ENCODE measurements at regions not wholly inside any gene's neighbourhood (a gene's known extent, or its start where the extent isn't known, plus 50 kb on each side); places are given as distances from the start of the nearest gene placed in this dataset.

DNA sequence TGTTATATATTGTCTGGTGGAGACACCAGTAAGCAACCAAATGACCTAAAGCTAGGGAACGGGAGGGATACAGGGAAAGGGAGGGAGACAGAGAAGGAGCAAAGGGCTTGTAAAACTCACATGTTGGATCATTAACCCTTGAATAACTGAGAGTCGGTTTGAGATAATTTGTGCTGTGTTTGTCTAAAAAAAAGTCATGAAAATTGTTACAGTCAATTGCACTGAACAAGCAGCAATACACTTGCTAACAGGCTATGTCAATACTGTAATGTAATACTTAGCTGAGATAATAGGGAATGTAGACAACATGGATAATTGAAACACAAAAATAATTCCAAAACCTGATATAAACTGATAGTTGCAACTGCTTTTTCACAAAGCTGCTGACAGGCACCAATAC, 71.3 kb upstream of the ZNF521 start:
- no peak for DNase-seq (ENCODE audit: low read depth)
- TF ChIP-seq, protein P1, sequence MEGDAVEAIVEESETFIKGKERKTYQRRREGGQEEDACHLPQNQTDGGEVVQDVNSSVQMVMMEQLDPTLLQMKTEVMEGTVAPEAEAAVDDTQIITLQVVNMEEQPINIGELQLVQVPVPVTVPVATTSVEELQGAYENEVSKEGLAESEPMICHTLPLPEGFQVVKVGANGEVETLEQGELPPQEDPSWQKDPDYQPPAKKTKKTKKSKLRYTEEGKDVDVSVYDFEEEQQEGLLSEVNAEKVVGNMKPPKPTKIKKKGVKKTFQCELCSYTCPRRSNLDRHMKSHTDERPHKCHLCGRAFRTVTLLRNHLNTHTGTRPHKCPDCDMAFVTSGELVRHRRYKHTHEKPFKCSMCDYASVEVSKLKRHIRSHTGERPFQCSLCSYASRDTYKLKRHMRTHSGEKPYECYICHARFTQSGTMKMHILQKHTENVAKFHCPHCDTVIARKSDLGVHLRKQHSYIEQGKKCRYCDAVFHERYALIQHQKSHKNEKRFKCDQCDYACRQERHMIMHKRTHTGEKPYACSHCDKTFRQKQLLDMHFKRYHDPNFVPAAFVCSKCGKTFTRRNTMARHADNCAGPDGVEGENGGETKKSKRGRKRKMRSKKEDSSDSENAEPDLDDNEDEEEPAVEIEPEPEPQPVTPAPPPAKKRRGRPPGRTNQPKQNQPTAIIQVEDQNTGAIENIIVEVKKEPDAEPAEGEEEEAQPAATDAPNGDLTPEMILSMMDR (IDR thresholded peaks at IDR 0.05; ENCODE audit: low read depth, low read length, missing control alignments), result no peak
- H3K4me3 ChIP-seq (ENCODE audit: low read depth, low read length), result no peak overlapping the region

DNA sequence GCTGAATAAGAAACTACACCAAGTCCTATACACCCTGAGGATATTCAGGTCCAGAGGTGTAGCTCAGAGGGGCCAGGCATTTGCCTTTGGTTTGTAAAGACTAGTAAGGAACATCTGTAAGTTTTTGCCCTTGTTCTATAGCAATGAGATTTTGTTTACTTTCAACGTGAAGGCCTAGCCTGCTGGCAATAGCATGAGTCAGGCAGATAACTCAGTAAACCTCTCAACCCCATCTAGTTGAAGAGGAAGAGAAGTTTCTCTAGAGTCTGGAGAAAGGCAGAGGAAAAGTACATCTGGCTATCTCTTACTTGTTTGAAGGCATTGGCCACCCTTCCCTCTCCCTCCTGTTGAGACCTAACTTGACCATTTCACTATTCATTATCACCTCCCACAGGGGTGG, 70.3 kb upstream of the ZNF521 start:
- no peak overlapping the region for H3K4me3 ChIP-seq (ENCODE audit: low read depth, low read length)
- TF ChIP-seq, protein P1 (IDR thresholded peaks at IDR 0.05; ENCODE audit: low read depth, low read length, missing control alignments), result no peak
- no peak for DNase-seq (ENCODE audit: low read depth)

DNA sequence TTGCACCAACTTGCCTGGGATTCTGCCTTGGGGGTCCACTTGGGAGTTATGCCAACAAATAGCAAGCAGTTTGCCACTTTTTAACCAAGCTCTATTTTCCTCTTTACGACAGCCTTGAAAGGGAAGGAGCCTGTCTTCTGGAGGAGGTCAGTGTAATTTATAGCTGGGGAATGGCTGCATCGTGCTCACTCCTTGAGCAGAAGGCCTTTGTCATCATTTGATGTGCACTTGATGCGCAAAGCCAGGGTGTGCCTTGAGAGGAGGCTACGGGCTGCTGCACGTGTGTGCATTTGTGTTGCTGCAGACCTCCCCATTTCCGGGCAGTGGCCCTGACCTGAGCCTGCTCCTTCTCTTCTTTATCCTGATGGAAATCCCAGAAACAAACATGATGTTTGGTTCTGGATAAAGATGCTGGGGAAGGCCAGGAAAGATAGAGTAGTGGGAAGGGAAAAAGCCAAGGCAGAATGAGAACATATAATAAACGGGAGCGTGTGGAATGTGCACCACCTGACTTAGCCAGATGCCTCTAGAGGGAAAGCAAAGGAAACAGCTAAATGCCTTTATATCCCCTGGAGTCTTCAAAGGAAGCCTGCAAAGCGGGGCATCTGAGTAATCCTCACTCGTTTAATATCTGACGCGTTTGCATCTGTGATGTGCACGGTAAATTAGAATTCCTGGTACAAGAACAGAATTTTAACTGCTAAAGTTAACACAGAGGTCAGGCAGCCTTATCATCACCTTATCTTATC, 68.3 kb upstream of the ZNF521 start:
- no peak overlapping the region for H3K4me3 ChIP-seq (ENCODE audit: low read depth, low read length)
- DNase-seq (ENCODE audit: low read depth), result no peak
- TF ChIP-seq, protein P1 (IDR thresholded peaks at IDR 0.05; ENCODE audit: low read depth, low read length, missing control alignments), result no peak

DNA sequence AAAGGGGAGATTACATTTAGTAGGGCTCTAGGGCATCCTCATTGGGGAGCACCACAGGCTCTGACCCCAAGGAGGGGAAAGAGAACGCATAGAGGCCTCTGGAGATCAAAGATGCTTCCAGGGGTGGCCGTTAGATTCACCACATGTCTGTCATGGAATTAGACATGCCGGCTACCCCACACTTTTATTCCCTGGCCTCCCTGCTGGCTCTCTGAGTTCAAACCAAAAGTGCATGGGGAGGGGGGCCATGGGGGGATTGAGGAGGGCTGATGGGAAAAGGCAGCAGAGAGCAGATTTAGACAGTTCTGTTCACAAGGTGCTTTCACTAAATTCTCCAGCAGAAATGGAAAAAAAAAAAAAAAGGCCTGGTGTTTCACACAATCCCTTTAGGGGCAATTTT, 64.4 kb upstream of the ZNF521 start:
- TF ChIP-seq, protein P1 (IDR thresholded peaks at IDR 0.05; ENCODE audit: low read depth, low read length, missing control alignments), result no peak
- H3K4me3 ChIP-seq (ENCODE audit: low read depth, low read length), result no peak overlapping the region
- DNase-seq (ENCODE audit: low read depth), result no peak

DNA sequence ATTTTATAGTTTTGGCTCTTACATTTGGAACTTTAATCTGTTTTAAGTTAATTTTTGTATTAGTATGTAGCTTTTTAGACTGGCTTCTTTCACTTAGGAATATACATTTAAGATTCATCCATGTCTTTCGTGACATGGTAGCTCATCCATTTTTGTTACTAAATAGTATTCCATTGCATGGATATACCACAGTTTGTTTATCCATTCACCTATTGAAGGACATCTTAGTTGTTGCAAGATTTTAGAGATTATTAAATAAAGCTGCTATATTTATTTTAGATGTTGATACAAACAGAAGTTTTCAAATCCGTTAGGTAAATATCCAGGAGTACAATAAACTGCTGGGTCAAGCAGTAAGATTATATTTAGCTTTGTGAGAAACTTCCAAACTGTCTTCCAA, 58.0 kb upstream of the ZNF521 start:
- no peak overlapping the region for H3K4me3 ChIP-seq (ENCODE audit: low read depth, low read length)
- TF ChIP-seq, protein P1 (IDR thresholded peaks at IDR 0.05; ENCODE audit: low read depth, low read length, missing control alignments), result no peak
- no peak for DNase-seq (ENCODE audit: low read depth)

DNA sequence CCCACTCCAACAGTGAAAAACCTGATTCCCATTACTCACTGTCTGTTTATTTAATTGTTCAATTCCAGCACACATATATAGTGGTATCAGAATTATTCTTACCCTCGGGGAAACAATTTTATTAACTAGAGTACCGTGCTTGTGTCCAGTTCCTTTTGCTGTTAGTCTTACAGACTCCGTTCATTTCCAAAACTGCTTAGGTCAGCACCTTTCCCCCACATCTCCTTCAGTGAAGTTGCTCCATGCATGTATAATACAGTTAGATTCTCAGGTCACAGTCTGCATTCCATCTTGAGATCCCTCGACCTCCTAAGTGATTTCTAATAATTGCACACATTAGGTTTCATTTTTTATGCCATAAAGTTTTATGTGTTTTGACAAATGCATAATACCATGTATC, 56.3 kb upstream of the ZNF521 start:
- no peak for DNase-seq (ENCODE audit: low read depth)
- TF ChIP-seq, protein P1 (IDR thresholded peaks at IDR 0.05; ENCODE audit: low read depth, low read length, missing control alignments), result no peak
- no peak overlapping the region for H3K4me3 ChIP-seq (ENCODE audit: low read depth, low read length)

All from GM12864 (cell line).